ENCODE measurements at regions not wholly inside any gene's neighbourhood (a gene's known extent, or its start where the extent isn't known, plus 50 kb on each side); places are given as distances from the start of the nearest gene placed in this dataset.

DNA sequence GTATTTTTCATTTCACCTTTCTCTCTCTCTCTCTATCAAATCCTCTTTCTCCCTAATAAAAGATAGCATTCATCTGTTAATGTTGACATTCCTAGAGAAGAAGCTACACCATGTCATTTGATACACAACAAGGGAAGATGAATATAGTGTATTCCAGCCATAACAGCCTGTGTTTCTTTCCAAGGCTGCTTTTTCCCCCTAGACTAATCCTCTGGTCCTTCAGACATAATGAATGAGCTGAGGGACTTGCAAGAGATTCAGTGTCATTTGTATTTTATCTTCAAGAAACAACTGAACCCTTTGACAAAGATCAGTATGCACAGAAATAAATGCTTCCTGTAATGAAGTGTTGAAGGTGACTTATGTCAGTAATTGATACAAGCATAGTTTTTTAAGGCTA lies 284.0 kb upstream of the NXPH2 start:
- Histone ChIP-seq H3K36me3 (ENCODE audit: insufficient read depth, low read length) (no peaks in the 10 kb centered on the region), H3K4me2 (ENCODE audit: insufficient read depth, low read length) (no peak overlapping the region), H3K9ac (ENCODE audit: low read depth, low read length) (no peak overlapping the region), H3K79me2 (ENCODE audit: insufficient read depth, low read length) (no peaks in the 10 kb centered on the region), H2AFZ (ENCODE audit: low read depth, low read length) (no peak overlapping the region), H3K27me3 (ENCODE audit: insufficient read depth, low read length, poor library complexity) (no peaks in the 10 kb centered on the region), H4K20me1 (ENCODE audit: insufficient read depth, low read length) (no peaks in the 10 kb centered on the region), H3K27ac (ENCODE audit: low read length) (no peak overlapping the region), H3K9me3 (ENCODE audit: insufficient read depth, low read length, severe bottlenecking) (no peaks in the 10 kb centered on the region), H3K4me3 (ENCODE audit: low read depth in 1 of 2, low read length in 2 of 2) (no peak overlapping the region), H3K4me1 (ENCODE audit: insufficient read depth, low read length) (no peaks in the 10 kb centered on the region)
- no peak for DNase-seq
- TF ChIP-seq, protein P1, sequence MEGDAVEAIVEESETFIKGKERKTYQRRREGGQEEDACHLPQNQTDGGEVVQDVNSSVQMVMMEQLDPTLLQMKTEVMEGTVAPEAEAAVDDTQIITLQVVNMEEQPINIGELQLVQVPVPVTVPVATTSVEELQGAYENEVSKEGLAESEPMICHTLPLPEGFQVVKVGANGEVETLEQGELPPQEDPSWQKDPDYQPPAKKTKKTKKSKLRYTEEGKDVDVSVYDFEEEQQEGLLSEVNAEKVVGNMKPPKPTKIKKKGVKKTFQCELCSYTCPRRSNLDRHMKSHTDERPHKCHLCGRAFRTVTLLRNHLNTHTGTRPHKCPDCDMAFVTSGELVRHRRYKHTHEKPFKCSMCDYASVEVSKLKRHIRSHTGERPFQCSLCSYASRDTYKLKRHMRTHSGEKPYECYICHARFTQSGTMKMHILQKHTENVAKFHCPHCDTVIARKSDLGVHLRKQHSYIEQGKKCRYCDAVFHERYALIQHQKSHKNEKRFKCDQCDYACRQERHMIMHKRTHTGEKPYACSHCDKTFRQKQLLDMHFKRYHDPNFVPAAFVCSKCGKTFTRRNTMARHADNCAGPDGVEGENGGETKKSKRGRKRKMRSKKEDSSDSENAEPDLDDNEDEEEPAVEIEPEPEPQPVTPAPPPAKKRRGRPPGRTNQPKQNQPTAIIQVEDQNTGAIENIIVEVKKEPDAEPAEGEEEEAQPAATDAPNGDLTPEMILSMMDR (IDR thresholded peaks at IDR 0.05; ENCODE audit: borderline replicate concordance, extremely low read depth, low read length, poor library complexity, severe bottlenecking) = no peak
- no peak for TF ChIP-seq EZH2 (IDR thresholded peaks at IDR 0.05; ENCODE audit: borderline replicate concordance, low read depth, low read length, severe bottlenecking)
- no peak for ATAC-seq (ENCODE audit: insufficient read depth, low read depth)

- H3K9me3 ChIP-seq (ENCODE audit: insufficient read depth, low read length, severe bottlenecking) = no peaks in the 10 kb centered on the region
- H3K36me3 ChIP-seq (ENCODE audit: insufficient read depth, low read length) = no peaks in the 10 kb centered on the region
- H2AFZ ChIP-seq (ENCODE audit: low read depth, low read length) = no peak overlapping the region
- H3K4me2 ChIP-seq (ENCODE audit: insufficient read depth, low read length) = no peak overlapping the region
- DNase-seq = no peak
- no peak overlapping the region for H3K27ac ChIP-seq (ENCODE audit: low read length)
- no peaks in the 10 kb centered on the region for H4K20me1 ChIP-seq (ENCODE audit: insufficient read depth, low read length)
- no peaks in the 10 kb centered on the region for H3K4me1 ChIP-seq (ENCODE audit: insufficient read depth, low read length)
- H3K79me2 ChIP-seq (ENCODE audit: insufficient read depth, low read length) = no peaks in the 10 kb centered on the region
- no peak overlapping the region for H3K9ac ChIP-seq (ENCODE audit: low read depth, low read length)
- H3K4me3 ChIP-seq (ENCODE audit: low read depth in 1 of 2, low read length in 2 of 2) = no peak overlapping the region
- no peaks in the 10 kb centered on the region for H3K27me3 ChIP-seq (ENCODE audit: insufficient read depth, low read length, poor library complexity)
- no peak for TF ChIP-seq EZH2 (IDR thresholded peaks at IDR 0.05; ENCODE audit: borderline replicate concordance, low read depth, low read length, severe bottlenecking)
- TF ChIP-seq, protein P1 (IDR thresholded peaks at IDR 0.05; ENCODE audit: borderline replicate concordance, extremely low read depth, low read length, poor library complexity, severe bottlenecking) = no peak
- ATAC-seq (ENCODE audit: insufficient read depth, low read depth) = no peak
Measured at GRCh38 chr2:139059617-139060016, 279.4 kb upstream of the NXPH2 start.

- Histone ChIP-seq H2AFZ (ENCODE audit: low read depth, low read length) (no peak overlapping the region), H3K27ac (ENCODE audit: low read length) (no peak overlapping the region), H3K36me3 (ENCODE audit: insufficient read depth, low read length) (no peaks in the 10 kb centered on the region), H3K9ac (ENCODE audit: low read depth, low read length) (no peak overlapping the region), H4K20me1 (ENCODE audit: insufficient read depth, low read length) (no peaks in the 10 kb centered on the region), H3K79me2 (ENCODE audit: insufficient read depth, low read length) (no peaks in the 10 kb centered on the region), H3K4me3 (ENCODE audit: low read depth in 1 of 2, low read length in 2 of 2) (no peak overlapping the region), H3K9me3 (ENCODE audit: insufficient read depth, low read length, severe bottlenecking) (no peaks in the 10 kb centered on the region), H3K4me2 (ENCODE audit: insufficient read depth, low read length) (no peak overlapping the region), H3K27me3 (ENCODE audit: insufficient read depth, low read length, poor library complexity) (no peaks in the 10 kb centered on the region), H3K4me1 (ENCODE audit: insufficient read depth, low read length) (no peaks in the 10 kb centered on the region)
- ATAC-seq (ENCODE audit: insufficient read depth, low read depth) (no peak), DNase-seq (no peak)
- TF ChIP-seq, protein P1 (IDR thresholded peaks at IDR 0.05; ENCODE audit: borderline replicate concordance, extremely low read depth, low read length, poor library complexity, severe bottlenecking) = no peak
- TF ChIP-seq EZH2 (IDR thresholded peaks at IDR 0.05; ENCODE audit: borderline replicate concordance, low read depth, low read length, severe bottlenecking) = no peak
Measured at GRCh38 chr2:139055202-139055601, 275.0 kb upstream of the NXPH2 start.

GRCh38 chr2:139048017-139048416 lies 267.8 kb upstream of the NXPH2 start:
- Histone ChIP-seq H3K4me3 (ENCODE audit: low read depth in 1 of 2, low read length in 2 of 2) (no peak overlapping the region), H4K20me1 (ENCODE audit: insufficient read depth, low read length) (no peaks in the 10 kb centered on the region), H3K4me1 (ENCODE audit: insufficient read depth, low read length) (no peaks in the 10 kb centered on the region), H3K79me2 (ENCODE audit: insufficient read depth, low read length) (no peaks in the 10 kb centered on the region), H2AFZ (ENCODE audit: low read depth, low read length) (no peak overlapping the region), H3K36me3 (ENCODE audit: insufficient read depth, low read length) (no peaks in the 10 kb centered on the region), H3K27me3 (ENCODE audit: insufficient read depth, low read length, poor library complexity) (no peaks in the 10 kb centered on the region), H3K9ac (ENCODE audit: low read depth, low read length) (no peak overlapping the region), H3K27ac (ENCODE audit: low read length) (no peak overlapping the region), H3K4me2 (ENCODE audit: insufficient read depth, low read length) (no peak overlapping the region), H3K9me3 (ENCODE audit: insufficient read depth, low read length, severe bottlenecking) (no peaks in the 10 kb centered on the region)
- TF ChIP-seq, protein P1 (IDR thresholded peaks at IDR 0.05; ENCODE audit: borderline replicate concordance, extremely low read depth, low read length, poor library complexity, severe bottlenecking) = no peak
- TF ChIP-seq EZH2 (IDR thresholded peaks at IDR 0.05; ENCODE audit: borderline replicate concordance, low read depth, low read length, severe bottlenecking) = no peak
- ATAC-seq (ENCODE audit: insufficient read depth, low read depth) (no peak), DNase-seq (no peak)

Data from DND-41 (cell line).